ENCODE measurements at regions not wholly inside any gene's neighbourhood (a gene's known extent, or its start where the extent isn't known, plus 50 kb on each side); places are given as distances from the start of the nearest gene placed in this dataset.

GRCh38 chr4:62548108-62548524 is 1348.0 kb downstream of the ADGRL3 start:
- ATAC-seq (no peak), DNase-seq (no peak)
- Histone ChIP-seq H3K4me3 (no peak overlapping the region), H3K27ac (no peak overlapping the region), H3K36me3 (no peaks in the 10 kb centered on the region), H3K9me3 (no peaks in the 10 kb centered on the region), H3K4me1 (no peaks in the 10 kb centered on the region), H3K27me3 (ENCODE audit: low read depth) (no peaks in the 10 kb centered on the region)
- intact Hi-C loops (cut with DNase I): no loop called here
- TF ChIP-seq CTCF (IDR thresholded peaks at IDR 0.05): no peak

GRCh38 chr4:62544428-62544827 is 1344.3 kb downstream of the ADGRL3 start:
- TF ChIP-seq CTCF (IDR thresholded peaks at IDR 0.05): no peak
- intact Hi-C loops (cut with DNase I): no loop called here
- no peaks in the 10 kb centered on the region for H3K4me1 ChIP-seq
- no peaks in the 10 kb centered on the region for H3K36me3 ChIP-seq
- no peaks in the 10 kb centered on the region for H3K27me3 ChIP-seq (ENCODE audit: low read depth)
- H3K4me3 ChIP-seq: no peak overlapping the region
- no peak for DNase-seq
- no peaks in the 10 kb centered on the region for H3K9me3 ChIP-seq
- H3K27ac ChIP-seq: no peak overlapping the region
- ATAC-seq: no peak

- ATAC-seq (no peak), DNase-seq (no peak)
- no peaks in the 10 kb centered on the region for H3K36me3 ChIP-seq
- intact Hi-C loops (cut with DNase I): no loop called here
- no peak overlapping the region for H3K27ac ChIP-seq
- no peak for TF ChIP-seq CTCF (IDR thresholded peaks at IDR 0.05)
- H3K4me3 ChIP-seq: no peak overlapping the region
- no peaks in the 10 kb centered on the region for H3K9me3 ChIP-seq
- no peaks in the 10 kb centered on the region for H3K4me1 ChIP-seq
- H3K27me3 ChIP-seq (ENCODE audit: low read depth): no peaks in the 10 kb centered on the region
These were observed 1342.9 kb downstream of the ADGRL3 start for GRCh38 chr4:62543002-62543401.

- intact Hi-C loops (cut with DNase I): no loop called here
- H3K4me1 ChIP-seq: no peaks in the 10 kb centered on the region
- H3K9me3 ChIP-seq: no peaks in the 10 kb centered on the region
- DNase-seq (no peak), ATAC-seq (no peak)
- no peaks in the 10 kb centered on the region for H3K27me3 ChIP-seq (ENCODE audit: low read depth)
- no peak for TF ChIP-seq CTCF (IDR thresholded peaks at IDR 0.05)
- no peak overlapping the region for H3K27ac ChIP-seq
- H3K4me3 ChIP-seq: no peak overlapping the region
- H3K36me3 ChIP-seq: no peaks in the 10 kb centered on the region
These were observed 1333.4 kb downstream of the ADGRL3 start for GRCh38 chr4:62533573-62533972.

GRCh38 chr4:62531731-62532130 is 1331.6 kb downstream of the ADGRL3 start:
- TF ChIP-seq CTCF (IDR thresholded peaks at IDR 0.05): no peak
- no peaks in the 10 kb centered on the region for H3K4me1 ChIP-seq
- no peaks in the 10 kb centered on the region for H3K27me3 ChIP-seq (ENCODE audit: low read depth)
- no peak overlapping the region for H3K4me3 ChIP-seq
- no peak overlapping the region for H3K27ac ChIP-seq
- no peak for DNase-seq
- no peaks in the 10 kb centered on the region for H3K36me3 ChIP-seq
- H3K9me3 ChIP-seq: no peaks in the 10 kb centered on the region
- no peak for ATAC-seq
- intact Hi-C loops (cut with DNase I): no loop called here

- Histone ChIP-seq H3K4me3 (no peak overlapping the region), H3K27ac (no peak overlapping the region), H3K9me3 (no peaks in the 10 kb centered on the region), H3K4me1 (no peaks in the 10 kb centered on the region), H3K36me3 (no peaks in the 10 kb centered on the region), H3K27me3 (ENCODE audit: low read depth) (no peaks in the 10 kb centered on the region)
- no peak for TF ChIP-seq CTCF (IDR thresholded peaks at IDR 0.05)
- DNase-seq (no peak), ATAC-seq (no peak)
- intact Hi-C loops (cut with DNase I): no loop called here
These were observed 1331.1 kb downstream of the ADGRL3 start for GRCh38 chr4:62531264-62531663.

All from lower lobe of right lung (tissue), 2 donors.